ENCODE measurements at regions not wholly inside any gene's neighbourhood (a gene's known extent, or its start where the extent isn't known, plus 50 kb on each side); places are given as distances from the start of the nearest gene placed in this dataset.

- DNase-seq, result no peak
These were observed 136.0 kb upstream of the THBS1 start for GRCh38 chr15:39444735-39445470.

- no peak for DNase-seq
These were observed 134.9 kb upstream of the THBS1 start for GRCh38 chr15:39445931-39446330.

DNA sequence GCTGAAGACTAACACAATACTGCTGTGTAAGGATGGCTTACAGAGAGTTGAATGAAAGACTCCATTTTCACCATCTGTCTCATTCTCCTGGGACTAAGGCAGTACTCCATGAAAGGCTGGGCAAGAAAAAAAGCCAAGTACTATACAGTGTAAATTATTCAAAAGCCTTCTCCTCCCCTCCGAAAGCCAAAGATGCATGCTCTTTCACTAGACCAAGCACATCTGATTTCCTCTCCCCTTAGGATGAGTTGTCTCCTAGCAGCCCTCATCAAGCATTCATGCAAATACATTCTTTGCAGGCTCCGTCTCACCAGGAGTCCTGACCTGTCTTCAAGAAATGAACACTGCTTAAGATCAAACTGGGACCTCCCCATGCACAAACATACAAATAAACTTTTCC is 133.5 kb upstream of the THBS1 start:
- no peak for DNase-seq

DNA sequence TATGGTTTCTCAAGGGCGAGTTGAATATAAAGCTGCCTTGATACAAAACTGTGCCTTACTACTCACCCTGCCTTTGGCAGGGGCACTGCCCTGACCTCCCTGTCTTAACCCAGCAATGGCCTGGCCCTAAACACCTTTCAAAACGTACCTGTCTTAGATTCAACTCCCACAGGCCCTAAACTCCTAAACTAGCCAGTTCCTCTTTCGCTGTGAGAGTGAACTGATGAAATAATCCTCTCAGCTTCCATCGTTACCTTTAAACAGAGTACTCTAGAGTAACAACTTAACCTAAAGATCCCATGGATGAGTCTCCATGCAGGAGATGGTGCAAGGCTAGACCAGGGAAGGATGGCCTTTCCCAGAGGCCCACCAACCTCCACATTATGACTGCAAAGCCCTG is 133.0 kb upstream of the THBS1 start:
- DNase-seq, result no peak

- DNase-seq, result no peak
These were observed 132.5 kb upstream of the THBS1 start for GRCh38 chr15:39448409-39448808.

GRCh38 chr15:39451121-39451688 is 129.7 kb upstream of the THBS1 start:
- no peak for DNase-seq

GRCh38 chr15:39451871-39452270 is 129.0 kb upstream of the THBS1 start:
- DNase-seq, result no peak

- DNase-seq, result no peak
These were observed 127.3 kb upstream of the THBS1 start for GRCh38 chr15:39453620-39454019.

DNA sequence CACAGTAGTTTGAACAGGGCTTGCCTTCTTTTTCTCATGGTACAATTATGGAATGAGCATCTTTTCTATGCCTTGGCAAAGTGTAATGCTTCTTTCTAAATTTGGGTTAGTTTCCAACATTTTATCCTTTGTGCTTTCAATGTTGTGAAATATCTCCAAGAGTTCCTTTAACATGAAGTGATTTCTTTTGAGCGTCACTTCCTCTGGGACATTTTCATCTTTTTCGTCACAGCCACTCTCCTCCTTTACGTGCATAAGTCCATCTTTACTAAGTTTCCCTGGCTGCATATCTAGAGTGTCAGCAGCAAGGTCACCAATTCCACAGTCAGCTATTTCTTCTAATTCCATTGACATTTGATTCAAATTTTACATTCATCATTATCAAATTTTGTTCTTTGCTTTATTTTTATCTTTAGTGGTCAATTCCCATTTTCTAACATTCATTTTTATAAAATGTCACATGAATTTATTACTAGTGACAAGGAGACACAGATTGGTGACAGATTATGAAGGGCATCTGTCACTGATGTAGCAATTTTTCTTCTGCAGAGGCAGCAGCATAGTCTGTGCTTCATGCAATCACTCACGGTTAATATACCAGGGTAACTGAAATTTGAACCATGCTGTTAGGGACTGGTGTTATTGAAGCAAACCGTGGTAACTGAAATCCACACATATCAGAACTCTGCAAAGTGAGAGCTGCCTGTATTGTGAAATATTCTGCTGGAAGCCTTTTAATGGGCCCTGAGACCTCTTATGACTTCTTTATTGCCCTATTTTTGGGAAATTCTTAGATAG is 126.5 kb upstream of the THBS1 start:
- peak; percentile 63 for DNase-seq

DNA sequence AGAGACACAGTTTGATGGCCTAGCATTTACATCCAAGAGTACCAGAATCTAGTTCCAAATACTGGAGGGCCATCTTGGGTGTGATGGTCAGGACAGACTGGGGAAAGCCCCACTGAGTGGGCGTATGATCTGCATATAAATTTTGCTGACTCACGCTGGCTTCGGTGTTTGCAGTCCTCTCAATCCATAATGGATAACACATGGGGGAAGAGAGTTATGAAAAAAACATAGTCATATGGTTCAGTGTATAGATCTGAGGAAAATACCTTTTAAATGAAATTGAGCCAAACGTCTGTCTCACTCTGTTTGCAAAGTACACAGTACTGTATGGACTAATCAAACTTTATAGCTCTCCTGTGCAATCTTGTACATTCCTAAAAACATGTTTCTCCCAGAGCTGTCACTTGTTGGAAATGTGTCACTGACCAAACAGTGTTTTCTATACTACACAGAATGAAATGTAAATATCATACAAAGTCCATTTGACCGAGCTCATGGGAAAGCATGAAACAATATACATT is 125.3 kb upstream of the THBS1 start:
- peak; percentile 35 for DNase-seq

- DNase-seq, result no peak
These were observed 124.7 kb upstream of the THBS1 start for GRCh38 chr15:39456159-39456558.

GRCh38 chr15:39456582-39457330 is 124.1 kb upstream of the THBS1 start:
- no peak for DNase-seq

- no peak for DNase-seq
These were observed 122.7 kb upstream of the THBS1 start for GRCh38 chr15:39458131-39458530.

- no peak for DNase-seq
These were observed 121.3 kb upstream of the THBS1 start for GRCh38 chr15:39459548-39459947.

GRCh38 chr15:39460748-39461147 is 120.1 kb upstream of the THBS1 start:
- no peak for DNase-seq

DNA sequence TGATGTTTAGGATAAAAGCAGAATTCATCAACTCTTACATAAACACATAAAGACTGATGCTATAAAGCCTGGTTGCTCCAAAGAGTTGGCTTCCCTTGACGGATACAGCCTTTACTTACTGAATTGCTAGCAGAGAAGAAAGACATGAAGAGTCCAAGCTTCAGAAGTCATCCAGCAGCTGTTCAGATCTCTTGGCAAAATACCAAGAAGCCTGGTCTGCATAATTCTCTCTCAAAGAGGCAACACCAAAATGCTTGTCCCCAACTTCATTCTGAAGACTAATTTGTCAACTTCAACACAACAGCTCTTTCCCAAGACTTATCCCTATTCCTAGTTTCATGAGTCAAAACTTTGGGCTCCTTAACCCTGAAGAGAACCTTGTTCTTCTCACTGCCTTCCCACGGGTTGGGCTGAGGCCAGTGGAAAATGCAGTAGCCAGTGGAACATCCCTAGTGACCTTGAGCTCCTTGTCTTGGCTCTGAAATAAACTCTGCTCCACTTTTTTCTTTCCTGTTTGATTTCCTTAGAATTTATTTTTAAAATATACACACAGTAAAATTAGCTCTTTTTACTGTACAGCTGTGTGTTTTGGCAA is 119.2 kb upstream of the THBS1 start:
- no peak for DNase-seq

DNA sequence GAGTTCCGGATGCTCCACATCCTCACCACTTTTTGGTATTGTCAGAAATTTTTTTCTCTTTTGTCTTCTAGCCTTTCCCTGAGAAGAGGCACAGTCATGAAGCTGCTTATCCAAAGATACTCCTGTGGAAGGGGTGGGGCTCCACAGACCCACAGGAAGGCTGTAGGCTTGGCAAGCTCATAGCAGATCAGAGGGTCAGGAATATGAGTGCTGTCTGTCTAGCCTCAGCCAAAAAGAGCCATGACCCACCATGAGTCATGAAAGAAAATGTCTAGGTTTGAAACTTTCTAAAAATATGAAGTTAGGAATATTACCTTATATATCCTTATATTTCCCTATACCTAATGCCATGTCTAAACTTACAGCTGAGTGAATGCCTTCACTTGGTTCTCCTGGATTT is 118.2 kb upstream of the THBS1 start:
- DNase-seq, result no peak

GRCh38 chr15:39465843-39466749 is 114.8 kb upstream of the THBS1 start:
- DNase-seq, result no peak

GRCh38 chr15:39466750-39467105 is 114.2 kb upstream of the THBS1 start:
- no peak for DNase-seq

DNA sequence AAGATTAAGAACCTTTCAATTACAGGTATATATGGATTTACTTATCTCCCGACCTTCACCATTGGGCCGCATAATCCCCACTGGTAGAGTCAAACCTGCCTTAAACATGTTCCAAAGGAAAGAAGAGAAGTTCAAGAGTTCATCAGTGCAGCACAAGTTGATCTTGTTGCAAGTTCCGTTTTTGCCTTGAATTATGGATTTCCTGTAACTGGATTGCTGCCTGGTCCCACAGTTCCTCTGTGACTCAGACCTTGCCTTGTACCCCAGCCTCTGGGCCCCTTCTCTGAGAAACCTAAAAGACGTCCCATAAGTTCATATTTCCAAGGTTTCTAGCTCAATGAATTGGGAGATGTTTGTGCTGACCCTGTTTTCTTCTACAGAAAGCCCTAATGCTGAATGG is 112.5 kb upstream of the THBS1 start:
- no peak for DNase-seq

DNA sequence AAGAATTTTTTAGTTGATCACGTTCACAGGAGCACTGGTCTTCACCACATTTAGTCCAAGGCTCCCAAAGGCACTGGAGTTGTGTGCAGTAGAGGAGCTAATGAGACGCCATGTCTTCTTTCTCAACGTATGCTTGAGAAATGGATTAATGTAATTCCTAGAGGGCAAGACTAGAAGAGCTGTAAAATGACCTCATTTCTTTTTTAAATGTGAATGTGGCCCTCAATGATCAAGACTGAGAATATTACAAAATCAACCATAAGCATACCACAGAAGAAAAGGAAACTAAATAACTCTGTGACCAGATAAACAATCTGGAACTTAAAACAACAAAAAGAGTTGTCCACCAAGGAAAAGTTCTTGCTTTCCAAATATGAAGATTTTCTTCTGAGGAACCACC is 112.1 kb upstream of the THBS1 start:
- no peak for DNase-seq

Measured in NCI-H1694 treated with DMSO at 0.1 percent for 48 hours (cell line).